Trophoblast cell (in vitro differentiated cells and primary cell): ENCODE measurements at regions not wholly inside any gene's neighbourhood (a gene's known extent, or its start where the extent isn't known, plus 50 kb on each side); places are given as distances from the start of the nearest gene placed in this dataset.

Experiments
- DNase-seq, 2 donors: peaks; one replicate each; pipeline ENCODE4 v3.0.0-alpha.2; 2016
- H2AFZ ChIP-seq: 2 replicates; pipeline ENCODE4 v1.6.1; 2013; ENCODE audit warnings: low read length, moderate library complexity, mild to moderate bottlenecking; ENCODE audit not compliant: insufficient read depth, poor library complexity
- H2AK5ac ChIP-seq: 2 replicates; pipeline ENCODE4 v1.6.1; 2013; ENCODE audit warnings: mild to moderate bottlenecking, low read length
- H2BK120ac ChIP-seq: 2 replicates; pipeline ENCODE4 v1.6.1; 2013; ENCODE audit warnings: low read length, mild to moderate bottlenecking, moderate library complexity; ENCODE audit not compliant: insufficient read depth, poor library complexity
- H2BK12ac ChIP-seq: 2 replicates; pipeline ENCODE4 v1.6.1; 2013; ENCODE audit warnings: mild to moderate bottlenecking, low read length, moderate library complexity
- H2BK5ac ChIP-seq: 2 replicates; pipeline ENCODE4 v1.6.1; 2013; ENCODE audit warnings: low read length, low read depth, moderate library complexity, mild to moderate bottlenecking; ENCODE audit not compliant: poor library complexity
- H3K14ac ChIP-seq: 2 replicates; pipeline ENCODE4 v1.6.1; 2013; ENCODE audit warnings: mild to moderate bottlenecking, low read length
- H3K18ac ChIP-seq: 2 replicates; pipeline ENCODE4 v1.6.1; 2013; ENCODE audit warnings: mild to moderate bottlenecking, low read length
- H3K23ac ChIP-seq: 2 replicates; pipeline ENCODE4 v1.6.1; 2013; ENCODE audit warnings: low read length
- H3K27ac ChIP-seq: 2 replicates; pipeline ENCODE4 v1.5.1; 2013; ENCODE audit warnings: low read depth, mild to moderate bottlenecking, inconsistent platforms, low read length, moderate library complexity
- H3K27me3 ChIP-seq: 2 replicates; pipeline ENCODE4 v1.6.1; 2013; ENCODE audit warnings: inconsistent platforms, mild to moderate bottlenecking, low read length, moderate library complexity; ENCODE audit not compliant: insufficient read depth
- H3K36me3 ChIP-seq, 2 experiments: 1 replicate in 1 of 2; 2 replicates in 1 of 2; pipeline ENCODE4 v1.6.1; 2013; ENCODE audit warnings: low read length in 2 of 2, mild to moderate bottlenecking in 2 of 2, moderate library complexity in 1 of 2; ENCODE audit not compliant: insufficient read depth in 2 of 2, control insufficient read depth in 1 of 2
- H3K4ac ChIP-seq: 2 replicates; pipeline ENCODE4 v1.6.1; 2013; ENCODE audit warnings: low read depth, mild to moderate bottlenecking, low read length, moderate library complexity
- H3K4me1 ChIP-seq, 2 experiments: 1 replicate in 1 of 2; 2 replicates in 1 of 2; pipeline ENCODE4 v1.6.1; 2013; ENCODE audit warnings: low read length in 2 of 2, mild to moderate bottlenecking in 2 of 2, moderate library complexity in 1 of 2; ENCODE audit not compliant: insufficient read depth in 2 of 2, control insufficient read depth in 1 of 2
- H3K4me2 ChIP-seq: 2 replicates; pipeline ENCODE4 v1.6.1; 2013; ENCODE audit warnings: inconsistent platforms, mild to moderate bottlenecking, low read length, moderate library complexity
- H3K4me3 ChIP-seq: 2 replicates; pipeline ENCODE4 v1.5.1; 2013; ENCODE audit warnings: mild to moderate bottlenecking, low read depth, low read length, inconsistent platforms
- H3K79me1 ChIP-seq: one replicate; pipeline ENCODE4 v1.6.1; 2013; ENCODE audit warnings: low read length
- H3K79me2 ChIP-seq: 2 replicates; pipeline ENCODE4 v1.6.1; 2013; ENCODE audit warnings: low read length, mild to moderate bottlenecking; ENCODE audit not compliant: control insufficient read depth, insufficient read depth, poor library complexity
- H3K9ac ChIP-seq: 2 replicates; pipeline ENCODE4 v1.6.1; 2013; ENCODE audit warnings: mild to moderate bottlenecking, low read length
- H3K9me3 ChIP-seq: 2 replicates; pipeline ENCODE4 v1.6.1; 2013; ENCODE audit warnings: low read depth, mild to moderate bottlenecking, control low read depth, inconsistent platforms, low read length; ENCODE audit not compliant: insufficient read depth
- H4K12ac ChIP-seq: 2 replicates; pipeline ENCODE4 v1.6.1; 2013; ENCODE audit warnings: low read depth, mild to moderate bottlenecking, low read length, moderate library complexity
- H4K8ac ChIP-seq: 2 replicates; pipeline ENCODE4 v1.6.1; 2013; ENCODE audit warnings: low read depth, mild to moderate bottlenecking, low read length, moderate library complexity
- H4K91ac ChIP-seq: one replicate; pipeline ENCODE4 v1.6.1; 2013; ENCODE audit warnings: low read depth, mild to moderate bottlenecking, low read length, moderate library complexity
- WGBS: extraction: QIAGEN DNeasy Blood & Tissue Kit; methylation state at CpG from one replicate; pipeline ENCODE4 v1.1.7; 2013; ENCODE audit warnings: missing lambda C conversion rate; ENCODE audit not compliant: insufficient read length, insufficient coverage; ENCODE audit errors: extremely low coverage; 5-methylcytosine and 5-hydroxymethylcytosine counted together

DNA sequence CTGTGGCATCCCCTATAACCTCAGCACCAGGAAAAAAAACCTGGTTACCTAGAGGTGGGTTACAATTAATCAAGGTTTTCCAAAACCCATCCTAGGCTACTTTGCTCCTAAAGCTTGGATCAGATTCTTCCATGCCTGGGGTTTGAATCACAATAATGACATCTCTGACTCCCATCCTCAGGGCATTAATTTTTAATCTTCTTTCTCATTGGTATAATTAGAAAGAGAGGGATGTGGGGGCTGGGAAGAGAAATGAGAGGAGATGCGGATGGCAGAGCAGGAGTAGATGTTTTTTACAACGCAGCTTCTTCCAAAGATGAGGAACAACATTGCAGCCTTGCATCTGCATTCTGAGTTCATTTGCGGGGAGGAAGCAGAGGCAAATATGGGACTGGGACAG lies 117.2 kb upstream of the E2F8 start:
- DNase-seq = no peak
- H3K27ac ChIP-seq = no peak overlapping the region
- whole genome bisulfite sequencing = no CpG with 5 or more reads among the region's 3 CpGs
- no peak overlapping the region for H2BK120ac ChIP-seq
- H4K12ac ChIP-seq = no peak overlapping the region
- no peaks in the 10 kb centered on the region for H3K79me1 ChIP-seq
- H3K36me3 ChIP-seq = no peaks in the 10 kb centered on the region
- no peak overlapping the region for H4K91ac ChIP-seq
- H3K18ac ChIP-seq = no peak overlapping the region
- no peak overlapping the region for H2AFZ ChIP-seq
- H3K27me3 ChIP-seq = no peaks in the 10 kb centered on the region
- H3K14ac ChIP-seq = no peak overlapping the region
- H2BK5ac ChIP-seq = no peak overlapping the region
- H2BK12ac ChIP-seq = no peak overlapping the region
- H2AK5ac ChIP-seq = no peak overlapping the region
- no peak overlapping the region for H3K4me2 ChIP-seq
- no peak overlapping the region for H3K23ac ChIP-seq
- peaks cover 0 to 2% of the 10 kb centered on the region in 2 experiments for H3K4me1 ChIP-seq
- H4K8ac ChIP-seq = no peak overlapping the region
- no peak overlapping the region for H3K4ac ChIP-seq
- no peak overlapping the region for H3K9ac ChIP-seq
- no peaks in the 10 kb centered on the region for H3K79me2 ChIP-seq
- H3K9me3 ChIP-seq = no peaks in the 10 kb centered on the region
- no peak overlapping the region for H3K4me3 ChIP-seq

DNA sequence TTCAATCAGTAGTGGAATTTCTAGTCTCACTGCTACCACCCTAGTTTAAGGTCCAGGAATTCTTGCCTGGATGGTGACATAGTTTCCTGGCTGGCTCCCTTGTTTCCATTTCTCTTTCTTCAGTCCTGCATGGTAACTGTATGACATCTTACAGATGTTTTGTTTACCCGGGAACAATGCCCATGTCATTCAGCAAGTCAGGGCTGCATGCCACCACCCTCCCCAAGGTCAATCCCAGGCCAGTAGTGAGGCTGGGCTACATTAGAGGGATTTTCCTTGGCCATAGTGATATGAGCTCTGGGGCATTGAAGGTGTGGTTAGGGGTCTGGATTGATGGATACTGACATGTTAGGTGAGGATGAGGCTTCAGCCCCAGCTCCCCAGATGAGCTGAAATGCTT lies 114.9 kb upstream of the E2F8 start:
- Histone ChIP-seq H3K79me2 (no peaks in the 10 kb centered on the region), H3K14ac (no peak overlapping the region), H3K9ac (no peak overlapping the region), H2BK120ac (no peak overlapping the region), H3K4ac (no peak overlapping the region), H3K9me3 (no peaks in the 10 kb centered on the region), H2AK5ac (no peak overlapping the region), H4K8ac (no peak overlapping the region), H3K18ac (no peak overlapping the region), H3K27me3 (no peaks in the 10 kb centered on the region), H4K12ac (no peak overlapping the region), H3K23ac (no peak overlapping the region), H3K79me1 (no peaks in the 10 kb centered on the region), H3K36me3 (no peaks in the 10 kb centered on the region), H3K4me2 (no peak overlapping the region), H2AFZ (no peak overlapping the region), H3K27ac (no peak overlapping the region), H3K4me1 (peaks cover 0 to 2% of the 10 kb centered on the region in 2 experiments), H2BK12ac (no peak overlapping the region), H4K91ac (no peak overlapping the region), H2BK5ac (no peak overlapping the region), H3K4me3 (no peak overlapping the region)
- no CpG with 5 or more reads among the region's 1 CpG for WGBS
- DNase-seq = no peak

DNA sequence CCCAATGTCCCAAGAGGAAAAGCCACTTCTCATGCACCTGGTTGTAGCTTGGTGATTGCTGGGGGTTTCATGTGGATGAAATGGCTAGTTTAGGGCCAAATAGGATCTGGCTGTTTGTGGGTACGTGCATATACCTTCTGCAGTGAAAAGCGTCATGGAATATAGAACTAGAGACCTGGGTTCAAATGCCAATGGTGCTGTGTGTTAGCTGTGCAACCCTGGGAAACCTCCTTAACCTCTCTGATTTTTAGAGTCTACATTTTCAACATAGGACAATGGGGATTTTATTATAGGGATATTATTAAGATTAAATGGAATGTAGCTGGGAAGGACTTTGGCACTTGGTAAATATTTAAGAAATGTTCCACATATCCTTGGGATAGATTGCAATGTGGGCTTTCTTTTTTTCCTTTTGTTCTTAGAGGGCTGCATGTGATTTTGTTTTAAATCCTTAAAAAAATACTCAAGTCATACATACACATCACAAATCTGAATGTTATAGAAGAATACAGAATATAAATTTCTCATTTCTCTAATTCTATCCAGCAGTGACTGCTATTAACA lies 112.6 kb upstream of the E2F8 start:
- Histone ChIP-seq H2BK12ac (no peak overlapping the region), H3K18ac (no peak overlapping the region), H3K4me1 (no peaks in the 10 kb centered on the region), H3K27ac (no peak overlapping the region), H3K27me3 (no peaks in the 10 kb centered on the region), H3K79me1 (no peaks in the 10 kb centered on the region), H2AFZ (no peak overlapping the region), H3K36me3 (no peaks in the 10 kb centered on the region), H4K8ac (no peak overlapping the region), H3K23ac (no peak overlapping the region), H3K4me3 (no peak overlapping the region), H3K14ac (no peak overlapping the region), H2BK120ac (no peak overlapping the region), H3K4me2 (no peak overlapping the region), H3K9ac (no peak overlapping the region), H3K4ac (no peak overlapping the region), H2BK5ac (no peak overlapping the region), H3K9me3 (no peaks in the 10 kb centered on the region), H4K91ac (no peak overlapping the region), H2AK5ac (no peak overlapping the region), H4K12ac (no peak overlapping the region), H3K79me2 (no peaks in the 10 kb centered on the region)
- no peak for DNase-seq
- WGBS = no CpG with 5 or more reads among the region's 2 CpGs

DNA sequence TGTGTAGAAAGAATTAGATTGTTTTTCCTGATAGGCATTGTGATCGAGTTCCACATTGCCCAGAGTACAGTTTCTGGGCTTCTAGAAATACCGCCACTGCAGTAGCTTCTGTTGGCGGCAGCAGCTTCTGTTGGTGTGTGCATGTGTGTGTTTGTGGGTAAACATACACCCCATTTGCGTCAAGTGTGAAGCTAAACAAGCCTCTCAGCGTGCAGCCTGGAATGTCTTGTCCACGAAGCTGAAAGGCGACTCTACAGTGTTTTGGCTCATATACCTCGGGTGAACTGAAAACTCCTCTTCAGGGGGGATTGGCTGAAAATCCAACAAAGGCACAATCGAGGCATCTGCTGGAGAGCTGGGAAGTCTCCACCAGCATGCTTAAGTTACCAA lies 112.0 kb upstream of the E2F8 start:
- H3K79me2 ChIP-seq = no peaks in the 10 kb centered on the region
- DNase-seq = no peak
- no peak overlapping the region for H3K4me3 ChIP-seq
- H2BK12ac ChIP-seq = no peak overlapping the region
- H3K9me3 ChIP-seq = no peaks in the 10 kb centered on the region
- no peak overlapping the region for H2AK5ac ChIP-seq
- H3K14ac ChIP-seq = no peak overlapping the region
- no peak overlapping the region for H2AFZ ChIP-seq
- H3K27me3 ChIP-seq = peaks cover 3% of the 10 kb centered on the region
- H3K9ac ChIP-seq = no peak overlapping the region
- no peak overlapping the region for H3K23ac ChIP-seq
- H3K4me2 ChIP-seq = no peak overlapping the region
- H4K91ac ChIP-seq = no peak overlapping the region
- no peaks in the 10 kb centered on the region for H3K36me3 ChIP-seq
- H3K18ac ChIP-seq = no peak overlapping the region
- H4K12ac ChIP-seq = no peak overlapping the region
- no peak overlapping the region for H2BK5ac ChIP-seq
- H3K4ac ChIP-seq = no peak overlapping the region
- H3K27ac ChIP-seq = no peak overlapping the region
- WGBS = no CpG with 5 or more reads among the region's 9 CpGs
- H3K4me1 ChIP-seq = no peaks in the 10 kb centered on the region
- no peak overlapping the region for H2BK120ac ChIP-seq
- H3K79me1 ChIP-seq = no peaks in the 10 kb centered on the region
- H4K8ac ChIP-seq = no peak overlapping the region
